BJ (cell line): ENCODE measurements at regions not wholly inside any gene's neighbourhood (a gene's known extent, or its start where the extent isn't known, plus 50 kb on each side); places are given as distances from the start of the nearest gene placed in this dataset.

ENCODE experiments used
- CTCF ChIA-PET: fragments of 350-600 bp; formaldehyde crosslinking; extraction: SDS; loops from one replicate; lab custom pipeline; 2021; ENCODE audit warnings: antibody characterized with exemption, inconsistent platforms; lab: Yijun Ruan, JAX
- POLR2A ChIA-PET: fragments of 300-600 bp; sonication (Branson Sonifier 250); formaldehyde crosslinking; extraction: SDS; loops from one replicate; lab custom pipeline; 2021; ENCODE audit warnings: antibody characterized with exemption; lab: Charles Lee
- DNase-seq: peaks from one replicate; pipeline ENCODE4 v3.0.0-alpha.2; 2011; ENCODE audit warnings: low read depth
- H3K27me3 ChIP-seq: 2 replicates; pipeline ENCODE4 v1.6.0; 2011; ENCODE audit warnings: low read length; ENCODE audit not compliant: control insufficient read depth, insufficient read depth
- H3K36me3 ChIP-seq: 2 replicates; pipeline ENCODE4 v1.5.1; 2011; ENCODE audit warnings: low read length; ENCODE audit not compliant: control insufficient read depth, insufficient read depth
- H3K4me3 ChIP-seq: 2 replicates; pipeline ENCODE4 v1.5.1; 2011; ENCODE audit warnings: low read depth, mild to moderate bottlenecking, control low read depth, low read length
- TF ChIP-seq, protein P1 (sequence below): IDR thresholded peaks from 2 replicates; pipeline ENCODE4 v1.5.1; 2011; ENCODE audit warnings: low read depth, mild to moderate bottlenecking, control low read depth, inconsistent platforms, low read length, moderate library complexity; ENCODE audit not compliant: insufficient read depth

DNA sequence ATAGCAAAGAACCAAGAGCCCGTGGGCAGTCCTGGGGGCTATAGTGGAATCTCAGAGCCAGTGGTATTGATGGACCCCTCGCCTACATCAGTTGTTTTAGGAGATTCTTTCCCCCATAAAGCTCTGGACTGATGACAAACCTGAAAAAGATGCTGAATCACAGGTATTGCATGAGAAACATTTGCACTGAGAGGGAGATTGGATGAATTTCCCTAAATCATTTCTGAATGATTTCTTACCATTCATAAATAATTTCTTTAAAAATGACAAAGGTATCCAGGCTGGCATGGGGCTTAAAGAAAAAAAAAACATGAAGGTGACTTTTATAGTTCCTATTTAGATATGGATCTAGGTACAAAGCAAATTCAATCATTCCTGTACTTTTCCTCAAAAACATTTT, 54.0 kb upstream of the SLIT3 start:
- no peak for DNase-seq
- ChIA-PET CTCF (no interaction called here), POLR2A (no interaction called here)
- no peaks in the 10 kb centered on the region for H3K27me3 ChIP-seq
- H3K4me3 ChIP-seq, result no peak overlapping the region
- TF ChIP-seq, protein P1, sequence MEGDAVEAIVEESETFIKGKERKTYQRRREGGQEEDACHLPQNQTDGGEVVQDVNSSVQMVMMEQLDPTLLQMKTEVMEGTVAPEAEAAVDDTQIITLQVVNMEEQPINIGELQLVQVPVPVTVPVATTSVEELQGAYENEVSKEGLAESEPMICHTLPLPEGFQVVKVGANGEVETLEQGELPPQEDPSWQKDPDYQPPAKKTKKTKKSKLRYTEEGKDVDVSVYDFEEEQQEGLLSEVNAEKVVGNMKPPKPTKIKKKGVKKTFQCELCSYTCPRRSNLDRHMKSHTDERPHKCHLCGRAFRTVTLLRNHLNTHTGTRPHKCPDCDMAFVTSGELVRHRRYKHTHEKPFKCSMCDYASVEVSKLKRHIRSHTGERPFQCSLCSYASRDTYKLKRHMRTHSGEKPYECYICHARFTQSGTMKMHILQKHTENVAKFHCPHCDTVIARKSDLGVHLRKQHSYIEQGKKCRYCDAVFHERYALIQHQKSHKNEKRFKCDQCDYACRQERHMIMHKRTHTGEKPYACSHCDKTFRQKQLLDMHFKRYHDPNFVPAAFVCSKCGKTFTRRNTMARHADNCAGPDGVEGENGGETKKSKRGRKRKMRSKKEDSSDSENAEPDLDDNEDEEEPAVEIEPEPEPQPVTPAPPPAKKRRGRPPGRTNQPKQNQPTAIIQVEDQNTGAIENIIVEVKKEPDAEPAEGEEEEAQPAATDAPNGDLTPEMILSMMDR, result no peak
- no peaks in the 10 kb centered on the region for H3K36me3 ChIP-seq

DNA sequence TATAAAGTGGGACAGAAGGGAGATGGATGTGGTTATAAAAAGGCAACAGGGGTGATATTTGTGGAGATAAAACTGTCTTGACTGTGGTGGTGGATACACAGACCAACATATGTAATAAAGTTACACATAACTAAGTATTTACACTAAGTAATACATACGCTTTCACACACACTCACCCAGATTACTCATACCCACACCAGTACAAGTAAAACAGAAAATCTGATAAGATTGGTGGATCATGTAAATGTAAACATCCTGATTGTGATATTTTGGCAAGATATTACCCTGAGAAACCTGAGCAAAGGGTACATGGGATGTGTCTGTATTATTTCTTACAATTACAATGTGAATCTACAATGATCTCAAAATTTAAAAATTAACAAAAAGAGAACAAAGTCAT, 53.3 kb upstream of the SLIT3 start:
- Histone ChIP-seq H3K4me3 (no peak overlapping the region), H3K36me3 (no peaks in the 10 kb centered on the region), H3K27me3 (no peaks in the 10 kb centered on the region)
- ChIA-PET CTCF (no interaction called here), POLR2A (no interaction called here)
- TF ChIP-seq, protein P1, result no peak
- DNase-seq, result no peak

DNA sequence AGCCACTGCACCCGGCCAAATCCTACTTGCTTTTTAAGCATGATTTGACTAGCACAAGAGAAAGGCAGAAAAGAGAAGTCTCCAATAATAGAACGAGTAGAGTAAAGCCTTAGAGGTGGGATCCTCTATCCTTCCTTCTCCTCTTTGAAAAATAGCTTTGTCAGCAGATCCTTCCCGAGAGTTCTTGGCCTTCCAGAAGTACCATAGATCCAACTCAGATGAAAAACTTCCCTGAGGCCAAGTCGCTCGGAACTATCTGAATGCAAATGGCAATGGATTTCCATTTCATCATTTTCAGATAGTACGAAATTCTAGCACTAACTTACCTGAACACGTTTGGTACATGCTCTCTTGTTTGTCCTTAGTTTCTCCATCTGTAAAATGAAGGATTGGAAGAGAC, 52.0 kb upstream of the SLIT3 start:
- Histone ChIP-seq H3K36me3 (no peaks in the 10 kb centered on the region), H3K27me3 (no peaks in the 10 kb centered on the region), H3K4me3 (no peak overlapping the region)
- ChIA-PET POLR2A (no interaction called here), CTCF (no interaction called here)
- DNase-seq, result no peak
- TF ChIP-seq, protein P1, result no peak

DNA sequence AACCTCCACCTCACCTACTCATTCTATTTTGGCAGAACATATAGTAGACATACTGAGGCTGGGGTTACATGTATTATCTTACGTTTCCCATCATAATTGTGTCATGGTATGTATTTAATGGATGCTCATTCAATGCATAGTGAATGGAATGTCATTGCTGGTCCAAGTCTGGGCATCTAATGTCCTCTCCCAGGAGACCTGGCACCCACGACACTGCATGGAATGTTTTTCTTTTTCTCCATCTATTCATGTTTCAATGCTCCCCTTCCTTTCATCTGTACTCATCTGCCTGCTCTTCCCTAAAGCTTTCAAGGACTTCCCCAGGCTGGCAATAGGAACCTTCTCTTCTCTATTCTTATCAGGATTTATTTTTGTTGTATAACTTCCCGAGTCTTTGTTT, 50.8 kb upstream of the SLIT3 start:
- ChIA-PET CTCF (interaction anchor here (1.2 kb wide), 1 partner anchor 629 kb away, joined by 3 read pairs; the partner anchor contains the start of gene INSYN2B), POLR2A (interaction anchor here (0.6 to 0.7 kb wide), 3 partner anchors 17 to 188 kb away, joined by 3 to 4 read pairs (median 3); no protein-coding TSS in a partner anchor)
- H3K36me3 ChIP-seq, result no peaks in the 10 kb centered on the region
- H3K4me3 ChIP-seq, result no peak overlapping the region
- H3K27me3 ChIP-seq, result no peaks in the 10 kb centered on the region
- TF ChIP-seq, protein P1, result no peak
- DNase-seq, result no peak

DNA sequence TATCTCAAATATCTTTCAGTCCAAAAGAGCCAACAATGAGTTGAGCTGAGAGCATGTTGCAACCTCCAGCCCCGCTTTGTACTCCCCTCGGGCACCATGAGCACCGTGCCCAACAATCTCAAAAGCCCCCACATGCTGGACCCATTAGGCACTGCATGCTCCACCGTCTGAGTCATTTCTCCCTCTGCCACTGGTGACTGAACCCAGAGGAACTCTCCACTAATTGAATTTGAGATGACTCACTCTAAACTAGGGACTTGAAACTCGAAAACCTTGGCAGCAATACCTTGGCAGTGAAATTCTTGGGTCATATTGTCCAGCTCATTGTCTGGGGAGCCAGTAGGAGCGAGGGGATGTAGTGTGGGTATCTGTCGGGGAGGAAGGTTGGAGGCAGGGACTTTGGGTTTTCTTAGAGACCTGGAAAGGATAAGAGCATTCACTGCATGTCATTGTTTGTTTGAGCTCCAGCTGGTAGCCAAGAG, 49.9 kb upstream of the SLIT3 start:
- TF ChIP-seq, protein P1, result no peak
- no peak overlapping the region for H3K4me3 ChIP-seq
- ChIA-PET POLR2A (interaction anchor here (0.6 kb wide), 1 partner anchor 18 kb away, joined by 4 read pairs; no protein-coding TSS in a partner anchor), CTCF (interaction anchor here (0.6 to 1.2 kb wide), 4 partner anchors 13 to 630 kb away, joined by 3 read pairs; partner anchors contain the start of gene INSYN2B)
- no peaks in the 10 kb centered on the region for H3K27me3 ChIP-seq
- H3K36me3 ChIP-seq, result no peaks in the 10 kb centered on the region
- DNase-seq, result peak; percentile 95
